Liver (tissue), 8 donors: ENCODE measurements at regions not wholly inside any gene's neighbourhood (a gene's known extent, or its start where the extent isn't known, plus 50 kb on each side); places are given as distances from the start of the nearest gene placed in this dataset.
"Not testable (repeated sequence)": the region's sequence is repeated elsewhere in the genome, so short reads cannot be mapped to it uniquely, and the experiment has no call there.

Experiments
- DNase-seq: peaks from one replicate; pipeline ENCODE4 v3.0.0-alpha.2; 2017; ENCODE audit warnings: low spot score
- H3K27ac ChIP-seq, 2 donors: one replicate each; pipeline ENCODE4 v1.7.0; 2013; ENCODE audit warnings: inconsistent platforms in 2 of 2, low read length in 2 of 2, control low read depth in 1 of 2, low read depth in 1 of 2, mild to moderate bottlenecking in 1 of 2
- H3K27me3 ChIP-seq, 4 donors: one replicate each; pipeline versions ENCODE4 v1.6.1 to v1.7.0; 2013; ENCODE audit warnings: low read length in 3 of 4, inconsistent platforms in 1 of 4, mild to moderate bottlenecking in 1 of 4, moderate library complexity in 1 of 4; ENCODE audit not compliant: control insufficient read depth in 4 of 4, insufficient read depth in 4 of 4
- H3K36me3 ChIP-seq, 4 donors: one replicate each; pipeline versions ENCODE4 v1.6.1 to v1.7.0; 2013; ENCODE audit warnings: low read length in 3 of 4, mild to moderate bottlenecking in 3 of 4, low read depth in 1 of 4, moderate library complexity in 1 of 4; ENCODE audit not compliant: control insufficient read depth in 4 of 4, insufficient read depth in 3 of 4
- H3K4me1 ChIP-seq, 4 donors: one replicate each; pipeline versions ENCODE4 v1.6.1 to v1.7.0; 2013; ENCODE audit warnings: low read length in 3 of 4, mild to moderate bottlenecking in 3 of 4, moderate library complexity in 1 of 4; ENCODE audit not compliant: control insufficient read depth in 4 of 4, insufficient read depth in 4 of 4
- H3K4me3 ChIP-seq, 3 donors: one replicate each; pipeline versions ENCODE4 v1.6.1 to v1.7.0; 2013; ENCODE audit warnings: low read length in 3 of 3, control low read depth in 1 of 3, low read depth in 1 of 3, mild to moderate bottlenecking in 1 of 3
- H3K9ac ChIP-seq, 2 donors: one replicate each; pipeline ENCODE4 v1.7.0; 2013; ENCODE audit warnings: low read length in 2 of 2, mild to moderate bottlenecking in 2 of 2, moderate library complexity in 2 of 2, control low read depth in 1 of 2, low read depth in 1 of 2
- H3K9me3 ChIP-seq, 4 donors: one replicate each; pipeline versions ENCODE4 v1.6.1 to v1.7.0; 2013; ENCODE audit warnings: low read length in 3 of 4; ENCODE audit not compliant: control insufficient read depth in 4 of 4
- ATF3 ChIP-seq: IDR thresholded peaks from 2 replicates; pipeline ENCODE4 v1.6.1; 2016; ENCODE audit warnings: antibody characterized with exemption
- CTCF ChIP-seq: fragments of 150-350 bp; IDR thresholded peaks from 2 replicates; pipeline ENCODE4 v1.5.1; 2017; ENCODE audit warnings: improper control_type of control experiment, low read depth, low read length; ENCODE audit not compliant: missing input control
- EGR1 ChIP-seq, 2 donors: IDR thresholded peaks; 2 replicates each; pipeline ENCODE4 v1.6.1; 2016 to 2018; ENCODE audit warnings: antibody characterized with exemption in 2 of 2, low read depth in 2 of 2
- FOXA1 ChIP-seq: IDR thresholded peaks from 2 replicates; pipeline ENCODE4 v1.6.1; 2016; ENCODE audit warnings: antibody characterized with exemption
- FOXA2 ChIP-seq: IDR thresholded peaks from 2 replicates; pipeline ENCODE4 v1.6.1; 2016; ENCODE audit warnings: antibody characterized with exemption
- GABPA ChIP-seq, 2 donors: IDR thresholded peaks in 1 of 2; conservative IDR thresholded peaks in 1 of 2; 2 replicates each; pipeline ENCODE4 v1.6.1; 2016; ENCODE audit warnings: antibody characterized with exemption in 2 of 2, mild to moderate bottlenecking in 1 of 2, moderate library complexity in 1 of 2
- HNF4A ChIP-seq, 2 donors: conservative IDR thresholded peaks; 2 replicates each; pipeline ENCODE4 v1.6.1; 2016; ENCODE audit warnings: antibody characterized with exemption in 2 of 2, mild to moderate bottlenecking in 2 of 2
- HNF4G ChIP-seq: IDR thresholded peaks from 2 replicates; pipeline ENCODE4 v1.6.1; 2016; ENCODE audit warnings: antibody characterized with exemption
- JUND ChIP-seq, 2 donors: IDR thresholded peaks; 2 replicates each; pipeline ENCODE4 v1.6.1; 2016; ENCODE audit warnings: antibody characterized with exemption in 2 of 2
- MAX ChIP-seq: IDR thresholded peaks from 2 replicates; pipeline ENCODE4 v1.6.1; 2016; ENCODE audit warnings: antibody characterized with exemption
- NR2F2 ChIP-seq: IDR thresholded peaks from 2 replicates; pipeline ENCODE4 v1.6.1; 2016; ENCODE audit warnings: antibody characterized with exemption
- RAD21 ChIP-seq, 2 donors: IDR thresholded peaks; 2 replicates each; pipeline ENCODE4 v1.6.1; 2016; ENCODE audit warnings: antibody characterized with exemption in 2 of 2, mild to moderate bottlenecking in 2 of 2
- REST ChIP-seq: IDR thresholded peaks from 2 replicates; pipeline ENCODE4 v1.6.1; 2016; ENCODE audit warnings: antibody characterized with exemption, mild to moderate bottlenecking
- RXRA ChIP-seq, 2 donors: IDR thresholded peaks; 2 replicates each; pipeline ENCODE4 v1.6.1; 2017 to 2018; ENCODE audit warnings: antibody characterized with exemption in 2 of 2, mild to moderate bottlenecking in 1 of 2
- SP1 ChIP-seq: IDR thresholded peaks from 2 replicates; pipeline ENCODE4 v1.6.1; 2018; ENCODE audit warnings: antibody characterized with exemption, mild to moderate bottlenecking
- TAF1 ChIP-seq: conservative IDR thresholded peaks from 2 replicates; pipeline ENCODE4 v1.6.1; 2016; ENCODE audit warnings: antibody characterized with exemption, mild to moderate bottlenecking
- YY1 ChIP-seq: IDR thresholded peaks from 2 replicates; pipeline ENCODE4 v1.6.1; 2016; ENCODE audit warnings: antibody characterized with exemption, mild to moderate bottlenecking
- ZBTB33 ChIP-seq: IDR thresholded peaks from 2 replicates; pipeline ENCODE4 v1.6.1; 2016; ENCODE audit warnings: antibody characterized with exemption
- WGBS: extraction: QIAGEN DNeasy Blood & Tissue Kit; methylation state at CpG from one replicate; pipeline ENCODE4 v1.1.7; 2013; 5-methylcytosine and 5-hydroxymethylcytosine counted together
- donor health status: healthy.
- donor health status: healthy.
- donor health status: healthy.
- donor health status: healthy.
- donor health status: healthy.

GRCh38 chr5:28391277-28391676 lies 1352.9 kb upstream of the CDH9 start:
- TF ChIP-seq TAF1, result no peak
- TF ChIP-seq REST, result no peak
- TF ChIP-seq CTCF, result no peak
- no peak for TF ChIP-seq ATF3
- no peak for TF ChIP-seq JUND (IDR thresholded peaks at IDR 0.05)
- no peak for TF ChIP-seq GABPA (IDR thresholded peaks at IDR 0.05 in 1 of 2, conservative IDR thresholded peaks at IDR 0.05 in 1 of 2)
- no peak for TF ChIP-seq ZBTB33
- no peak for TF ChIP-seq HNF4A (conservative IDR thresholded peaks at IDR 0.05)
- no peak for TF ChIP-seq RAD21 (IDR thresholded peaks at IDR 0.05)
- TF ChIP-seq HNF4G, result no peak
- no peak for TF ChIP-seq FOXA1
- TF ChIP-seq FOXA2, result no peak
- no peak for TF ChIP-seq NR2F2
- TF ChIP-seq EGR1 (IDR thresholded peaks at IDR 0.05; ENCODE audit: low read depth in 2 of 2), result no peak
- TF ChIP-seq MAX, result no peak
- TF ChIP-seq RXRA (IDR thresholded peaks at IDR 0.05), result no peak
- no peak for TF ChIP-seq SP1
- TF ChIP-seq YY1, result no peak
- Histone ChIP-seq H3K27me3 (no peaks in the 10 kb centered on the region), H3K27ac (no peak overlapping the region), H3K4me1 (no peaks in the 10 kb centered on the region), H3K36me3 (no peaks in the 10 kb centered on the region), H3K4me3 (no peak overlapping the region), H3K9ac (no peak overlapping the region), H3K9me3 (no peaks in the 10 kb centered on the region)
- WGBS, result 45% methylated on average over 1 of the region's 1 CpG
- no peak for DNase-seq

GRCh38 chr5:28390341-28390740 lies 1352.0 kb upstream of the CDH9 start:
- H3K27ac ChIP-seq, result no peak overlapping the region
- TF ChIP-seq HNF4A (conservative IDR thresholded peaks at IDR 0.05), result no peak
- H3K9ac ChIP-seq, result no peak overlapping the region
- peaks cover 0 to 2% (median 0%) of the 10 kb centered on the region in 4 donors for H3K27me3 ChIP-seq
- no peaks in the 10 kb centered on the region for H3K36me3 ChIP-seq
- H3K4me1 ChIP-seq, result no peaks in the 10 kb centered on the region
- H3K9me3 ChIP-seq, result no peaks in the 10 kb centered on the region
- no peak for DNase-seq
- H3K4me3 ChIP-seq, result no peak overlapping the region
- 33% methylated on average over 1 of the region's 1 CpG for WGBS

- not testable (repeated sequence) for H3K27ac ChIP-seq, H3K36me3 ChIP-seq, H3K4me3 ChIP-seq, H3K27me3 ChIP-seq, H3K4me1 ChIP-seq, H3K9me3 ChIP-seq, DNase-seq, H3K9ac ChIP-seq
- 88% methylated on average over 3 of the region's 3 CpGs for WGBS
These were observed 1351.3 kb upstream of the CDH9 start for GRCh38 chr5:28389727-28390126.
